ENCODE measurements at regions not wholly inside any gene's neighbourhood (a gene's known extent, or its start where the extent isn't known, plus 50 kb on each side); places are given as distances from the start of the nearest gene placed in this dataset.
"Not testable (repeated sequence)": the region's sequence is repeated elsewhere in the genome, so short reads cannot be mapped to it uniquely, and the experiment has no call there.

GRCh38 chr15:38992506-38992905 is 427.9 kb upstream of the RASGRP1 start:
- DNase-seq = no peak

- DNase-seq = no peak
Measured at GRCh38 chr15:38992930-38993329, 428.3 kb upstream of the RASGRP1 start.

GRCh38 chr15:38994310-38994709 is 429.7 kb upstream of the RASGRP1 start:
- DNase-seq = no peak

GRCh38 chr15:38996111-38996631 is 431.6 kb upstream of the RASGRP1 start:
- DNase-seq = no peak

GRCh38 chr15:38997841-38998240 is 433.2 kb upstream of the RASGRP1 start:
- DNase-seq = no peak

GRCh38 chr15:39000008-39000734 is 435.6 kb upstream of the RASGRP1 start:
- DNase-seq = no peak

- DNase-seq = no peak
Measured at GRCh38 chr15:39009740-39010139, 445.1 kb upstream of the RASGRP1 start.

- DNase-seq = not testable (repeated sequence)
Measured at GRCh38 chr15:39011066-39011465, 446.5 kb upstream of the RASGRP1 start.

GRCh38 chr15:39013262-39013661 is 448.6 kb upstream of the RASGRP1 start:
- no peak for DNase-seq

- no peak for DNase-seq
Measured at GRCh38 chr15:39014682-39015081, 450.1 kb upstream of the RASGRP1 start.

GRCh38 chr15:39016706-39017105 is 452.1 kb upstream of the RASGRP1 start:
- no peak for DNase-seq

GRCh38 chr15:39018966-39019365 is 454.4 kb upstream of the RASGRP1 start:
- no peak for DNase-seq

GRCh38 chr15:39021341-39021740 is 456.7 kb upstream of the RASGRP1 start:
- no peak for DNase-seq

GRCh38 chr15:39022532-39023305 is 458.1 kb upstream of the RASGRP1 start:
- no peak for DNase-seq

- DNase-seq = no peak
Measured at GRCh38 chr15:39025321-39025720, 460.7 kb upstream of the RASGRP1 start.

- DNase-seq = no peak
Measured at GRCh38 chr15:39025881-39026280, 461.3 kb upstream of the RASGRP1 start.

GRCh38 chr15:39028069-39028468 is 463.5 kb upstream of the RASGRP1 start:
- no peak for DNase-seq

- DNase-seq = no peak
Measured at GRCh38 chr15:39029741-39030140, 465.1 kb upstream of the RASGRP1 start.

- DNase-seq = no peak
Measured at GRCh38 chr15:39030291-39031070, 465.9 kb upstream of the RASGRP1 start.

- DNase-seq = no peak
Measured at GRCh38 chr15:39031596-39031995, 467.0 kb upstream of the RASGRP1 start.

GRCh38 chr15:39034816-39035215 is 470.2 kb upstream of the RASGRP1 start:
- DNase-seq = no peak

GRCh38 chr15:39037611-39038010 is 473.0 kb upstream of the RASGRP1 start:
- not testable (repeated sequence) for DNase-seq

GRCh38 chr15:39040861-39041260 is 476.2 kb upstream of the RASGRP1 start:
- DNase-seq = no peak

Measured in inflammatory macrophage treated with lipopolysaccharide for 4 hours (primary cell).